ENCODE measurements at regions not wholly inside any gene's neighbourhood (a gene's known extent, or its start where the extent isn't known, plus 50 kb on each side); places are given as distances from the start of the nearest gene placed in this dataset.

DNA sequence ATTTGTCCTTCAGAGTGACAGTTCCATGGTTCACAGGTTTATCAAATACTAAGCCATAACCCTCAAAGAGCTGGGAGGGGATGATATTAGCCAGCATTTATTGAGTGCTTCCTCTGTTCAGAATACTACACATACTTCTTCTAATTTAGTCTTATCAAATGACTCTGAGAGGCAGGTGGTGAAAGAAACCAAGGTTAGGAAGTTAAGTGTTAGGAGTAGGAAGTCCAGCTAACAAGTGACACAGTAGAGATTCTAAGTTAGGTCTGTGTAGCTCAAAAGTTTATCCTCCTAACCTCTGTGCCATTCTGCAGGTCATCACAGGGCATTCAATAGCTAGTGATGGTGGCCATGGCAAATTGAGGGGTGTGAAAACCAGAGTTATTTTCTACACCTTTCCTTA is 198.3 kb upstream of the MID1 start:
- no peak for DNase-seq (ENCODE audit: low read depth in 2 of 2)

DNA sequence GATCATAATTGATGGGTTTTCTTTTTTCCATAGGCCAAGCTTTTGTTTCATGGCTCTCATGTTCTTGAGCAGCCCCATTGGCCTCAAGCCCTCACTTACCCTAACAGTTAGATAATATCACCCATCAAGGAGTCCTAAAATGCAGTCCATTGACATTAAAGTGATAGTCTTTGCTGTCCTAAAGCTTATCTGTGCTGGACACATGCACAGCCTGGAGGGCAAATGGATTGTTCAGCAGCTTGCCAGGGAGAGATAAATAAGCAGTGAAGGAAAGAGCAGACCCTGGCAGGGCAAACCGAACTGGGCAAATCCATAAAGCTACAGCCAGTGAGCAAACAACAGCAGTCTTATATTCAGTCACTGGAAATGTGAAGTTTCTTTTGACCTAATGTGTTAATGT is 199.6 kb upstream of the MID1 start:
- no peak for DNase-seq (ENCODE audit: low read depth in 2 of 2)

DNA sequence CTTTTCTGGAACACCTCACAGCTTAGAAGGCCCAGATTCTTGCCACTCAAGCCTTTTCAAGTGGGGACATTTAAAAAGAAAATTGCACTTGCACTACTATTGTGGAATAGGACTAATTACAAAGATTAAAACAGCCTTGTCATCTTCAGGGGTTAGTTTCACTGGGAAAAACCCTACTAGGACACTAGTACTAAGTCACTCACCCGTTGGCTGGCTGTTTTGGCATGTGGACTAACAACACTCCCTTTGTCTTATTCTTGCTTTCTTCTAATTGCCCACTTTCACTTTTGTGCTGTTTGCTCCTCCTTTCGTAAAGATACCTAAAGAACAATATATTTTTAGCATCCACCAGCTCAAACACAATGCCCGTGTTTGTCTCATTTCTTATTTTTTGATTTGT is 200.9 kb upstream of the MID1 start:
- DNase-seq (ENCODE audit: low read depth in 2 of 2), result no peak

DNA sequence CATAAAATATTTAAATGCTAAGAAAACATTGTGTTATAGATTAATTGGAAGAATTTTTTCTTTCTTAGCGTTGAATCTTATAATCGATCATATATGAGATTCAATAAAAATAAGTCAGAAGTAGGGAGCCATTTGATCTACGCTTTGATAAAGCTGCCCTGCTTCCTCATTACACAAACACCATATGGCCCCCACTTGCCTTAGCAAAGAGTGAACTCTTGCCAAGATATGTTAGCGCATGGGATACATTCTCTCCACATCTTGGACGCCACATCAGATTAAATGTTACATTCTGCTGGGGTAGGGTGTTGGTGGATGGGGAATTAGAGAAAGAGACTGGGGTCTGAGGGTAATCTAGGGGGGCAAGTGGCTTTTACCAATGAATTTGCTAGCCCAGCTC is 207.7 kb upstream of the MID1 start:
- no peak for DNase-seq (ENCODE audit: low read depth in 2 of 2)

DNA sequence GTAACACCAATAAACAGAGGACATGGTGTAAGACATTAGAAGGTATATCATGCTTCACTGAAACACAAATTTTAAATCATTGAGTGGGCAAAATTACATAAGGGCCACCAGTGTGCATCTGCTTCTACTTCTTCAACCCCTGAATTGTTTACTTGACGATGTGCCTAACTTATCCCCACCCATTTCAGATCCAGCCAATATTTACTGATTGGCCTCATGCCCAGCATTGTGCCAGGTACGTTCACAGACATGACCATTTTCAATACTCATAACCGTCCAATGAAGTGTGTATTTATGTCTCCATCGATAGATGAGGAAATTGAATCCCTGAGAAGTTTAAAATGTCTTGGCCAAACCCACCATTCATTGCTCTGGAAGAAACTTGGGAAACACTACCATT is 208.3 kb upstream of the MID1 start:
- no peak for DNase-seq (ENCODE audit: low read depth in 2 of 2)

DNA sequence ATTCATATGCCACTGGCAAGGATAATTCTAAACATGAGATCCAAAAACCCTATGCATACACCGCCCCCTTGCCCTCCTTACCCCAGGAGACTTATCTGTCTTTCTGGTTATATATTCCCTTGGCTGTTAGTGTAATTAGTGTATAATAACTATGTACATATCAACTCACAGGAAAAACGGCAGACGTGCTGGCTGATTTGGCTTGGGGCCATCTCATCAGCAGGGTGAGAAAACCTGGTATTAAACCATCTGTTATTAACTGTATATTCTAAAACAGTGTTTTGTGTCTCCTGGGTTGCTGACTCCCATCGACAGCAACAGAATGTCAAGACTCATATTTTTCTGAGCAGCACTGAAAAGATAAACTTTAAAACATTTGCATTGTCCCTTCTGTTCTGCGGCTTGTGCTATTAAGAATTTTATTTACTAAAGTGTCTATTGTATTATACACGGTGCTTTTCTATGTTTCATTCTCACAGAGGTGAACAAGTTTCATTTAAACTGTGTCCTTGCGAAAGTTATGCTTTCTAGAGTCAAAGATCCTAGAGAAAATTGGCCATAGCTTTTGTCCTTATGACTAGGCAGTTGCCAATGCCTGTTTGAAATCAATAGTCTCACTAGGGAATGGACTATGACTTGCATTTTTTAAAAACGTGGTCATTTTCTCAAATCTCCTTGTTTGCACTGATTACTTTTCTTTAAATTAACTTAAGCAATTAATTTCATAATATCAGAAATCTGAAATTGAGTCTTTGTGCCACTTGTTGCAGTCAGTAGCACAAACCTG is 211.5 kb upstream of the MID1 start:
- no peak for DNase-seq (ENCODE audit: low read depth in 2 of 2)

DNA sequence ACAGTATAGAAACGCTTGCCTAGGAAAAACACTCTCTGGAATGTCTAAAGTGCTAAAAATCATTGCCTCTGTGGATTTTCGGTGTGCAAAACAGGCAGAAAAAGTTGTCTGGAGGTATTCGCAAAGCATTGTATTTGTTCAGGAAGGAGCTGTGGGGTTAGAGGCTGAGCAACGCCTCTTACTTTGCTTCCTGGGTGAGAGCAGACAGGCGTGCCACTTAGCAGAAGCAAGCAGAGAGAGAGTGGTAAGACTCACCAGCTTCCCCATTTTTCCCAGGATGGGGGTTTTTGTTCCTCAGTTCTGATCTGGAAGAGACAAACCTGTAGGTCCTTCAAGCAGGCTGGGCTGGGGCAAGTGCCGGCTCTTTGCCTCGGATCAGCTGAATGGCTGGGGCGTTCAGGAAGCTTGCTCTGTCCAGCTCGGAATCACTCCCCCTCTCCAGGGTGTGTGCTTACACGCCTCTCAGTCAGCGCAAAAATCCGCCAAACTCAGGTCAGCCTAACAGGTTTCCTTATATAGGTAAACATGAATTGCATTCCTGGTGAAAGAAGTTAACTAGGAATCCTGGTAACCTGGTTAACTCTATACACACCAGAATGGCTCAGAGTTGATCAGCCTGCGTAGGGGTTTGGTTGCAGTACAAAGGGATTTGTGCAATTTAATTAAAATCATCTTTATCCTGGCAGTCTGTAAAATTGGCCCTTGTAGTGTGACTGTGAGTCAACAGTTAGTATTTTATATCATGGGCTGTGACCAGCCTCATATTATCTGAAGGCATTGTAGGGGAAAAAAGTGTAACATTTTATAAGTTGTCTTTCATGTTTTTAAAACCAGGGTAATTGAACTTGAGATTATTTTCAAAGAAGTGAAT is 213.1 kb upstream of the MID1 start:
- DNase-seq (ENCODE audit: low read depth in 2 of 2), result no peak

DNA sequence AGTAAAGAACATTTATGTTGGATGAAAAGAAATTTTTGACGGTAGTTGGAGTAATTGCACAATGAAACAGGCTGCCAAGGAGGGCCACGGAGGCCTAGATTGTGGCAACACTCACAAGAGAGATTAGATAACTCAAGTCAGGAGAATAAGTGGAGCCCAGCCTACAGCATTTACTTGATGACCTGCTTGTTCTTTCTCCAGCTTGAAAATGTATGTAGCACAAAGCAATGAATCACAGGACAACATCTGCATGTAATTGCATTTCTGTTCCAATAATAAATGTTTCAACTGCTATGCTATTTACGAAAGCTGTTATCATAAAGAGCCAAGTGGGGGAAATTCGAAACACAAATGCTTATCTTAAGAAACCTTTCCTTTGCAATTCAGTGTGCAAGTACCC is 221.2 kb upstream of the MID1 start:
- DNase-seq (ENCODE audit: low read depth in 2 of 2), result no peak

DNA sequence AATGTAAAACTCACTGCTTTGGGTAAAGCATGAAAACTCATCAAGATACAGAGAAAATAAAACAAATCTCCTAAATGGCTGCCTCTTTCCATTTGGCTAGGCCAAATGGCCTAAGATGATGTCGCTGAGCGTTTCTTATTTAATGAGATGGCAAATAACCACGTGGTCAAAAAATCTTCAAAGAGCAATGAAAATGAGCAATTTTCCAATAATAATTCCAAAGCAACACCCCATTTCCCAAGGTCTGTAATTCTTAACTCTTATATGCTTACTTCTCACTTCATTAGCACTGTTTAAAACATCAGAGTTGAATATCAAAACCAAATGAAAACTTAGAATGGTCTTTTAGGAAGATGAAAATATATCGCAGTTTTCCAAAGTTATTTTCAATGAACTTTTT is 222.3 kb upstream of the MID1 start:
- DNase-seq (ENCODE audit: low read depth in 2 of 2), result no peak

DNA sequence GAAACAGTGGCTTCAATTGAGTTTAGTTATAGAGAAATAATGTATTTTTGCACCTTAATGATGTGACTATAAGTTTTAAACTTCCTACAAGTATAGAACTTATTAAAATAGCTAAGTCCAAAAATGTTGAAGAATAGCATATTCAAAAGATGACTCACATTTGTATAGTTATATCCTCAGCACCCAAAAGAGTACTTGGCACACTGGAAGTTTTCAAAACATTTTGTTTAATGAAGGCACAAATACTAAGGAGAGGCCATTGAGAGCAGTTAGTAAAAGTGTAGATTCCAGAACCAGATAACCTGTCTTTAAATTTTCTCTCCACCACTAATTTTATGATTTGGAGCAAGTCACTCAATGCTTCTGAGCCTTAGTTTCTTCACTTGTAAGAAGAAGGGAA is 226.9 kb upstream of the MID1 start:
- no peak for DNase-seq (ENCODE audit: low read depth in 2 of 2)

DNA sequence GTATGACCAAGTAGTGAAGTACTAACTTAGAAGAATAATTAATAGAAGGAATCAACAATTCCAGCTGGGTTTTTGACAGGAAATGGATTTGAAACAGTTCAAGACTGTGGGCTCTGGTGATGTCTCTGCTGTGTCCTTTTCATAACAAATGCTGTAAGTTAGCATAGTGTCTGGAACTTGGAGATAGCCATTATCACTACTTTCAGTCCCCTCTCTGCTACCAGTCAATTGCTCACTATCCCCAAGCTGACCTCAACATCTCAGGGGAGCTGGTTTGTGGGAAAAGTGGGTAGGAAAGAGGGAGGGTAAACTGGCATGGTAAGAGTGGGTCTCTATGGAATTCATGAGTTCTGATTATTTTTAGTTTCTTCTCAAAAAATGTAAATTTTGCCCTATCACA is 231.4 kb upstream of the MID1 start:
- DNase-seq (ENCODE audit: low read depth in 2 of 2), result no peak

DNA sequence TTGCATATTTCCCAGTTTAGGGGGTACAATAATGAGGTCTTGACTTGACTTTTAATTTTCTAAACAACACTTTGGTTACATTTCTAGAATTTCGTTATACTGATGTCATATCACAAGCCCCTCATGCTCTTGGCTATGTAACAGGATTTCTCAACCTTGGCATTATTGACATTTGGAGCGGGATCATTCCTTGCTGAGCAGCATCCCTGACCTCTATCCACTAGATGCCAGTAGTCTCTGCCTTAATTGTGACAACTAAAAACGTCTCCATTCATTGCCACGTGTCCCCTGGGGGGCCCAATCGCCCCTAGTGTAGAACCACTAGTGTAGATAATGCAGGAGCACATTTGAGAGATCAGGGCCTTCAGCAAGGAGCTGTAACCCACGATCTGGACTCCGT is 234.2 kb upstream of the MID1 start:
- no peak for DNase-seq (ENCODE audit: low read depth in 2 of 2)

DNA sequence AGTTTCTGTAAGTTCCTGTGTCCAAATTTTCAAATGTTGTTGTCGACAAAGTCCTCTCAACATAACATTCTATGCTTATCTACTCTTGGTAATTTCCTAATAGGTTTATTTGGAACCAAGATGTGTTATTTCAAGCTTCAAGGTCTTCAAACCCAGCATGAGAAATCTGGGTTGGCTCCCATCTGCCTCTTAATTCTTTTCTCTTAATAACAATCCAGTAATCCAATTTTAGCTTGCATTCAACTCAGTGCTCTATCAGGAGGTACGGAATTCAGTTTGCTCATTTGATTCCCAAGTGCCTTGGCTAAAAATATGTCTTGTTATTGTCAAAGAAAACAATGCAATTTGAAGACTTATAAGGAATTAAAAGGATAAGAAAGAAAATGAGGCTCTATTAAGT is 235.5 kb upstream of the MID1 start:
- no peak for DNase-seq (ENCODE audit: low read depth in 2 of 2)

DNA sequence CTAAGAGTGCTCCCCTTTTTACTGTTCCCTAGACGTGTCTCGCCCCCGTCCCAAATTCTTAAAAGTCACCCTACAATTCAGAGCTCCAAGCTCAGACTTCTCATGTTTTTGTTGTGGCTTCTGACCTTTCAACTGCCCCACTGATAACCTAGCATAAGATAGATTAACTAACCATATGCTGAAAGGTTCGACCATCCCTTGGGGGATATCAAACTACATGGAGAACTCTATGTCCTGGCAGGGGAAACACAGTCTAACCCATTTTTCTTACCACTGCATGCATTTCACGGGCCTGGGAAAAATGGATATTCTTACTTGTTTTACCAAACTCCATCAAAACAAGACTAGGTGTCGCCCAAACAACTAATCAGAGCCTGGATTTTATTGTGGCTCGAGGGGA is 236.4 kb upstream of the MID1 start:
- DNase-seq (ENCODE audit: low read depth in 2 of 2), result no peak

DNA sequence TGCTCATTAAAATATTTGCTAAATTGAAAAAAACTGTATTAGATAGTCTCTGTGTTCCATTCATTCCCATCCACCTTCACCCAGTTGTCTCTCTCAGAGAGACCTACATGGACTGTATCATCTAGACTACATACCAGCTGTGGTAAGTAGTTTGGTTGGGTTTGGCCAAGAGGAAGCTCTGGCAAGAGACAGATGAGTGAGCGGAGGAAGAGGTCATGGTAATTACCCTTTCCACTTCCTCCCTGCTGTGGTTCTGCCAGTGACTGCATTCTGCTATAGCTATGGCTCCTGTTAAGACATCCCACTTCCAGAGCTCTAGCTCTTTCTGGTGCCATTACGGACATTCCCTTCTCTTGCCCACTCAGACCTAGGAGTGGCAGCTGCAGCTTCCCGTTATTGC is 239.0 kb upstream of the MID1 start:
- DNase-seq (ENCODE audit: low read depth in 2 of 2), result no peak

DNA sequence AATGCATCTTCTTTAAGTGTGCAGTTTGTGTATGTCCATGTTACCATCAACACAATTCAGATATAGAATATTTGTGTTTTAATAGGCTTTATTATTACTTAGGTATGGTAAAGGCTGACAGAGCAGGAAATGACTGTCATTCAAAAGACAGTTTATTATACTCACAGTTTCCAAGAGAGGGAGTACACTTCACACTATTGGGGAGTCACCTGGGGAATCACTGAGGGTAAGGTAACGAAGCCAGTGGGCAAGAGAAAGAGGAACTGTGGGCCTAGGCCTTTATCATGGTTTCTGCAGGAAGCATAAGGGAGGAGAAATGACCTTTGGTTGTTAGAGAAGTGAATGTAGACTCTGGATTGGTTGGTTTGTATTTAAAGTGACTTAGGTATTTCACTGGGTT is 235.1 kb upstream of the HCCS start:
- DNase-seq (ENCODE audit: low read depth in 2 of 2), result no peak

DNA sequence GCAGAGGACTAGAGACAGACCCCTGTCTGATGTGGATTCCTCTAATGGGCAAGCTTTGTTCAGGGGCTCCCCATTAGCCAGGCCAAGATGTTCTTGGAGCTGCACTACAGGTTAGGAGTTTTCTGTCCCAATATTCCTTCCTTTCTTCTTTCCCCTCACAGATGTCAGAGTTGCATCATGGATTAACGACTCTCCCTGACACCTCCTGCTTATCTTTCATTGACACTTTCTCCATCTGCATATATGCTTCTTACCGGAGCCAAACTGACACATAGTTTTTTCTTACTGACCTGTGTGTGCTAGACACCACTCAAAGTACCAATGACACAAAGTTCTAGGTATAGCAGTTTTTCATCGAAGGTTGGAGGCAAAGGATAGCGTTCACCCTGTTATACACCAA is 228.6 kb upstream of the HCCS start:
- no peak for DNase-seq (ENCODE audit: low read depth in 2 of 2)

DNA sequence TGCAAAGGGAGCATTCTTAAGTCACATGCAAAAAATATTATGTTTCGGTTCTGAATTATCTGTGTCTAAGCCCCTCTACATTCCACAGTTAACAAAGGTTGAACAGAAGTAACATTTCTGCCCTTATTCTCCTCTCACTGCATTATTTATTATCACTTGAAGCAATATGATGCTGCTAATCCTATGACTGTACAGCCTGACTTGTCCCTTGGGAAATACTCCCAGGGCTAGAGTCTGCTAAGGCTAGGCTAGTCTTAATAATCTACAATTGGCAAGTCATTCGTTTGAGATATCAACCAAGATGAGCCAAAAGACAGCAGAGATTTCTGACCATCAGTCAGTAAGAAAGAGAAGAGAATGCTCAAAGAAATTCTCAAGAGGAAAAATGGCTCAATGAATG is 226.9 kb upstream of the HCCS start:
- no peak for DNase-seq (ENCODE audit: low read depth in 2 of 2)

DNA sequence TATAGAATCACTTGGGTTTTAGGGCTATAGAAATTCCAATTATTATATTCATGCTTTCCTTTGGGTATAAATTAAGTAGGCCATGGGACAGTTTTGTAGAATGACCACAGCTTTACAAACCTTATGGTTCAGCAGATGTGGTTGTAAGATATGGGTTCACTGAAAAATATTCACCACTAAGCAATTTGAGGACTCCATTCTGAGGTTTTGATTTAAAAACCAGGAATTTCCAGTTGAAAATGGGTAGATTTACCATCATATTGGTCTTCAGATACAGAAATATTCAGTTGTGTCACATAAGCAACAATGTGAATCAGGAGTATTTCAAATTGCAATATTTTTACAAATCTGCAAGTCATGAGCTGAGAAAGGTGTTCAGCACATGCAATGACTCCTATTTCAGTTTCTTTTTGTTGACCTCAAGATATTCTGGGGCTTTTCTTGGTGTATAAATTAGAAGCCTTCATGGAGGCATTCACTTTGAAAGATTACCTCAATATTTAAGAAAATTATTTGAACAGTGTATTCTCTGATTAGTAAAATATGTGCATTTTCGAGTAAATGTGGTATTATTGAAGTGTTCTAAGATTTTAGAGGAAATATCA is 218.4 kb upstream of the HCCS start:
- DNase-seq (ENCODE audit: low read depth in 2 of 2), result no peak

DNA sequence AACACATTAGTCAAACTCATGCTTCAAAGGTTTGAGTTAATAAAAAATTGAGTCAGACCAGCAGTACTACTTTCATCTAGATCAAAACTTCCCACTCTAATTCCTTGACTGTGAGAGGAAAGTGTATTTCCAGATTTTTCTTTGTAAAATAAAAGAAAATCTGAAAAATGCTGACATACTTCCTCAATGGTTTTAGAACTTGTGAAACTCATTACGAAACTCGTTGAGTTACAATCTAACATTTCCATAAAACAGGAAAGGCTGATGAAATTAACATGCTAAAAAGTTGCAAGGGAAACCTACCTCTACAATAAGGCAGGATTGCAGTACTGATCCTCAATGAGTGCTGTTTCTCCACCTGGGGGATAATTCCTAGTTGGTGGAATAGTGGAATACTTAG is 217.8 kb upstream of the HCCS start:
- no peak for DNase-seq (ENCODE audit: low read depth in 2 of 2)

DNA sequence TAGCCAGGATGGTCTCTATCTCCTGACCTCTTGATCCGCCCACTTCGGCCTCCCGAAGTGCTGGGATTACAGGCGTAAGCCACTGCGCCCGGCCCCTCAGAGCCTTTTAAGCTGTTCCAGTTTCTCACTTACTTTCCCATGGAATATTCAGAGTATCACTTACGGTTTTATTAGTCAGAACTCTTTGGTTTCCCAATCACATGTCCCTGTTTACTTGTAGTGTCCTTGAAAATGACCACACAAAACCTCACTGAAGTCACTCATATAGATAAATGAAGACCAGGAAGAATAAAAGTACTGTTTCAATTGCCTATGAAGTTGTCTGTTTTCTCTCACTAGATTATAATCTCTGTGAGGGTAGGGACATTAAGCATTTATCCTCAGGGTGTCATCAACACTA is 217.2 kb upstream of the HCCS start:
- DNase-seq (ENCODE audit: low read depth in 2 of 2), result no peak

DNA sequence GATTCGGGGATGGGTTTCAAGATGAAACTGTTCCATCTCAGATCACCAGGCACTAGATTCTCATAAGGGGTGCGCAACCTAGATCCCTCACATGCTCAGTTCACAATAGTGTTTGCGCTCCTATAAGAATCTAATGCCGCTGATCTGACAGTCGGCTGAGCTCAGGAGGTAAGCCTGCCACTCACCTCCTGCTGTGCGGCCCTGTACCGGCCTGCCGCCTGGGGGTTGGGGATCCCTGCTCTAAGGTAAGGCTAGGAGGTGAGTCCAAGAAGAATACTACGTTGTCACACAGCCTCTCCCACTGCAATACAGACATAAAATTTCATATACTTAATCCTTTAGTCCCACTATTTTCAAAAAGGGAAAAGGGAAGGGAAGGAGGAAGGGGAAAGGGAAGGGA is 213.4 kb upstream of the HCCS start:
- no peak for DNase-seq (ENCODE audit: low read depth in 2 of 2)

All from activated CD4-positive, alpha-beta T cell treated with anti-CD3 and anti-CD28 coated beads for 24 hours (primary cell).